Progenitor cell of endocrine pancreas (in vitro differentiated cells): ENCODE measurements at regions not wholly inside any gene's neighbourhood (a gene's known extent, or its start where the extent isn't known, plus 50 kb on each side); places are given as distances from the start of the nearest gene placed in this dataset.

Experiments
- DNase-seq: peaks from one replicate; pipeline ENCODE4 v3.0.0; 2021; ENCODE audit warnings: low spot score; ENCODE audit not compliant: unreplicated experiment
- H3K27ac Mint-ChIP-seq: 2 replicates; pipeline ENCODE4 v1.8.0; 2021; ENCODE audit warnings: mild to moderate bottlenecking, moderate library complexity, mixed read lengths
- H3K27me3 Mint-ChIP-seq: 2 replicates; pipeline ENCODE4 v1.8.0; 2021; ENCODE audit warnings: mixed read lengths
- H3K36me3 Mint-ChIP-seq: 2 replicates; pipeline ENCODE4 v1.8.0; 2022; ENCODE audit warnings: mixed read lengths; ENCODE audit not compliant: insufficient read depth
- H3K4me1 Mint-ChIP-seq: 2 replicates; pipeline ENCODE4 v1.8.0; 2021; ENCODE audit warnings: low read depth, mixed read lengths
- H3K4me3 Mint-ChIP-seq: 2 replicates; pipeline ENCODE4 v1.8.0; 2021; ENCODE audit warnings: low read depth, mild to moderate bottlenecking, moderate library complexity, mixed read lengths
- H3K9me3 Mint-ChIP-seq: 2 replicates; pipeline ENCODE4 v1.8.0; 2021; ENCODE audit warnings: low read depth, mixed read lengths
- CTCF ChIP-seq: fragments of 200-600 bp; sonication (generic); IDR thresholded peaks from one replicate; pipeline ENCODE4 v1.5.0; 2021; ENCODE audit warnings: antibody characterized with exemption, mild to moderate bottlenecking; ENCODE audit not compliant: unreplicated experiment

- no peaks in the 10 kb centered on the region for H3K27me3 Mint-ChIP-seq
- H3K36me3 Mint-ChIP-seq, result peaks cover 27% of the 10 kb centered on the region
- H3K4me3 Mint-ChIP-seq, result no peak overlapping the region
- peaks cover 7% of the 10 kb centered on the region for H3K4me1 Mint-ChIP-seq
- no peak for DNase-seq
- no peak overlapping the region for H3K27ac Mint-ChIP-seq
- no peaks in the 10 kb centered on the region for H3K9me3 Mint-ChIP-seq
- TF ChIP-seq CTCF, result no peak
Measured at GRCh38 chr1:232493869-232494268, 136.1 kb downstream of the SIPA1L2 start.

- Mint-ChIP-seq H3K4me1 (peaks cover 7% of the 10 kb centered on the region), H3K36me3 (peaks cover 28% of the 10 kb centered on the region), H3K4me3 (no peak overlapping the region), H3K9me3 (no peaks in the 10 kb centered on the region), H3K27ac (no peak overlapping the region), H3K27me3 (no peaks in the 10 kb centered on the region)
- no peak for DNase-seq
- no peak for TF ChIP-seq CTCF
Measured at GRCh38 chr1:232489256-232489655, 140.7 kb downstream of the SIPA1L2 start.

- H3K27me3 Mint-ChIP-seq, result no peaks in the 10 kb centered on the region
- H3K36me3 Mint-ChIP-seq, result peaks cover 29% of the 10 kb centered on the region
- H3K27ac Mint-ChIP-seq, result no peak overlapping the region
- no peak for TF ChIP-seq CTCF
- DNase-seq, result no peak
- H3K4me3 Mint-ChIP-seq, result no peak overlapping the region
- no peaks in the 10 kb centered on the region for H3K9me3 Mint-ChIP-seq
- peaks cover 7% of the 10 kb centered on the region for H3K4me1 Mint-ChIP-seq
Measured at GRCh38 chr1:232487236-232487635, 142.7 kb downstream of the SIPA1L2 start.

GRCh38 chr1:232486454-232487207 lies 143.3 kb downstream of the SIPA1L2 start:
- Mint-ChIP-seq H3K27me3 (no peaks in the 10 kb centered on the region), H3K27ac (no peak overlapping the region), H3K9me3 (no peaks in the 10 kb centered on the region), H3K4me3 (no peak overlapping the region), H3K36me3 (peaks cover 31% of the 10 kb centered on the region), H3K4me1 (peaks cover 7% of the 10 kb centered on the region)
- no peak for DNase-seq
- TF ChIP-seq CTCF, result no peak

- Mint-ChIP-seq H3K27ac (no peak overlapping the region), H3K9me3 (no peaks in the 10 kb centered on the region), H3K36me3 (peaks cover 27% of the 10 kb centered on the region), H3K4me1 (peaks cover 7% of the 10 kb centered on the region), H3K27me3 (no peaks in the 10 kb centered on the region), H3K4me3 (no peak overlapping the region)
- no peak for TF ChIP-seq CTCF
- DNase-seq, result no peak
Measured at GRCh38 chr1:232486006-232486405, 143.9 kb downstream of the SIPA1L2 start.
